ENCODE measurements at regions not wholly inside any gene's neighbourhood (a gene's known extent, or its start where the extent isn't known, plus 50 kb on each side); places are given as distances from the start of the nearest gene placed in this dataset.

GRCh38 chr6:169345146-169345545 lies 91.5 kb upstream of the THBS2 start:
- Histone ChIP-seq H3K36me3 (ENCODE audit: control insufficient read depth in 2 of 2, insufficient read depth in 2 of 2, low read length in 1 of 2) (no peaks in the 10 kb centered on the region), H3K4me1 (ENCODE audit: control insufficient read depth, insufficient read depth, low read length) (no peaks in the 10 kb centered on the region), H4K20me1 (ENCODE audit: control insufficient read depth, insufficient read depth) (no peaks in the 10 kb centered on the region), H3K9me3 (replicated peaks; ENCODE audit: control insufficient read depth, insufficient read depth, low read length) (no peaks in the 10 kb centered on the region), H3K79me2 (ENCODE audit: control insufficient read depth, insufficient read depth, low read length) (no peaks in the 10 kb centered on the region), H3K9ac (ENCODE audit: control insufficient read depth, insufficient read depth, low read length) (no peak overlapping the region), H3K27ac (ENCODE audit: control insufficient read depth, insufficient read depth) (no peak overlapping the region), H2AFZ (ENCODE audit: control insufficient read depth, low read depth, low read length) (no peak overlapping the region), H3K4me3 (no peak overlapping the region), H3K4me2 (ENCODE audit: control insufficient read depth, insufficient read depth) (no peak overlapping the region), H3K27me3 (replicated peaks in 1 of 2; ENCODE audit: control insufficient read depth in 2 of 2, insufficient read depth in 2 of 2, low read length in 1 of 2) (no peaks in the 10 kb centered on the region)
- DNase-seq (ENCODE audit: low read depth, low spot score) (no peak), FAIRE-seq (no peak), ATAC-seq (no peak)
- TF ChIP-seq RELB (IDR thresholded peaks at IDR 0.05; ENCODE audit: low read depth) (no peak), MEF2A (IDR thresholded peaks at IDR 0.05; ENCODE audit: insufficient read depth, low read depth, low read length) (no peak), NFIC (IDR thresholded peaks at IDR 0.05; ENCODE audit: low read depth, low read length) (no peak), CBX5 (IDR thresholded peaks at IDR 0.05; ENCODE audit: low read depth) (no peak), NFYB (IDR thresholded peaks at IDR 0.05; ENCODE audit: insufficient read depth, low read depth, low read length) (no peak), PAX5 (IDR thresholded peaks at IDR 0.05; ENCODE audit: borderline replicate concordance, low read depth, low read length) (no peak), ZNF274 (IDR thresholded peaks at IDR 0.05; ENCODE audit: insufficient read depth, insufficient read length) (no peak), KLF5 (IDR thresholded peaks at IDR 0.05; ENCODE audit: partially characterized antibody) (no peak), ASH2L (IDR thresholded peaks at IDR 0.05; ENCODE audit: borderline replicate concordance, low read depth) (no peak), NR2C2 (IDR thresholded peaks at IDR 0.05; ENCODE audit: borderline replicate concordance, control insufficient read depth, insufficient read length, low read depth) (no peak), EGR1 (IDR thresholded peaks at IDR 0.05; ENCODE audit: borderline replicate concordance in 1 of 2, low read depth in 2 of 2, low read length in 2 of 2) (no peak), SP1 (IDR thresholded peaks at IDR 0.05; ENCODE audit: low read depth, low read length) (no peak), MXI1 (IDR thresholded peaks at IDR 0.05; ENCODE audit: low read depth, low read length) (no peak), YY1 (IDR thresholded peaks at IDR 0.05; ENCODE audit: low read depth, low read length) (no peak), JUND (IDR thresholded peaks at IDR 0.05; ENCODE audit: low read depth, low read length) (no peak)
- 1% methylated on average over 4 of the region's 4 CpGs for WGBS (ENCODE audit: insufficient coverage, insufficient replicate concordance, low lambda C conversion rate, missing lambda C conversion rate)
- CTCF ChIA-PET = no interaction called here
- no TSS peak for BruUV-seq (replicated peaks)
- SMC1A ChIA-PET (ENCODE audit: uncharacterized antibody, unreplicated experiment) = no interaction called here
- intact Hi-C loops (cut with micrococcal nuclease; ENCODE audit: unreplicated experiment) (no loop called here), in situ Hi-C loops (cut with MboI) (no loop called here)
- POLR2A ChIA-PET = no interaction called here
- RAD21 ChIA-PET (ENCODE audit: unreplicated experiment) = no interaction called here
